Vagina (tissue), 2 donors: ENCODE measurements at regions not wholly inside any gene's neighbourhood (a gene's known extent, or its start where the extent isn't known, plus 50 kb on each side); places are given as distances from the start of the nearest gene placed in this dataset.

Experiments used
- DNase-seq, 2 donors: peaks; one replicate each; pipeline ENCODE4 v3.0.0-alpha.2; 2017; ENCODE audit errors: extremely low spot score in 2 of 2
- H3K27ac ChIP-seq: fragments of 200-600 bp; sonication (generic); one replicate; pipeline ENCODE4 v1.5.1; 2019
- H3K27me3 ChIP-seq: fragments of 200-600 bp; sonication (generic); one replicate; pipeline ENCODE4 v1.5.1; 2019
- H3K36me3 ChIP-seq, 2 donors: fragments of 200-600 bp; sonication (generic); one replicate each; pipeline ENCODE4 v1.5.1; 2017 to 2019
- H3K4me1 ChIP-seq: fragments of 200-600 bp; sonication (generic); one replicate; pipeline ENCODE4 v1.5.1; 2019
- H3K4me3 ChIP-seq, 2 donors: fragments of 200-600 bp; sonication (generic); 1 replicate in 1 of 2; 2 replicates in 1 of 2; pipeline ENCODE4 v1.5.1; 2016 to 2019
- H3K9me3 ChIP-seq: fragments of 200-600 bp; sonication (generic); one replicate; pipeline ENCODE4 v1.5.1; 2019
- CTCF ChIP-seq, 3 experiments: fragments of 450-650 bp in 2 of 3; fragments of 200-600 bp in 1 of 3; sonication (generic) in 1 of 3; IDR thresholded peaks; one replicate each; pipeline ENCODE4 v1.5.1; 2017 to 2019; ENCODE audit warnings: antibody characterized with exemption in 3 of 3, mild to moderate bottlenecking in 2 of 3, moderate library complexity in 2 of 3
- POLR2A ChIP-seq, 2 donors: fragments of 450-650 bp; IDR thresholded peaks; one replicate each; pipeline ENCODE4 v1.6.1; 2017; ENCODE audit warnings: antibody characterized with exemption in 2 of 2, mild to moderate bottlenecking in 2 of 2, moderate library complexity in 2 of 2
- POLR2AphosphoS5 ChIP-seq, 2 donors: sonication (generic); formaldehyde crosslinking; IDR thresholded peaks; one replicate each; pipeline ENCODE4 v1.9.0; 2017; ENCODE audit warnings: antibody characterized with exemption in 2 of 2, mild to moderate bottlenecking in 2 of 2, low read depth in 1 of 2; ENCODE audit not compliant: insufficient read depth in 1 of 2
- intact Hi-C: fragments of 100-400 bp; cut with DNase I; formaldehyde crosslinking; loops from one replicate; pipeline ENCODE4 v1.15.1; 2023

GRCh38 chr12:78641837-78642423 lies 222.6 kb upstream of the SYT1 start:
- DNase-seq, result no peak
- intact Hi-C loops, result no loop called here
- no peaks in the 10 kb centered on the region for H3K4me1 ChIP-seq
- H3K9me3 ChIP-seq, result no peaks in the 10 kb centered on the region
- no peak overlapping the region for H3K27ac ChIP-seq
- no peak for TF ChIP-seq POLR2AphosphoS5 (IDR thresholded peaks at IDR 0.05; ENCODE audit: insufficient read depth in 1 of 2, low read depth in 1 of 2)
- no peak for TF ChIP-seq POLR2A (IDR thresholded peaks at IDR 0.05)
- no peak for TF ChIP-seq CTCF (IDR thresholded peaks at IDR 0.05)
- no peak overlapping the region for H3K4me3 ChIP-seq
- H3K27me3 ChIP-seq, result no peaks in the 10 kb centered on the region
- H3K36me3 ChIP-seq, result no peaks in the 10 kb centered on the region

GRCh38 chr12:78645956-78646355 lies 218.6 kb upstream of the SYT1 start:
- intact Hi-C loops, result no loop called here

GRCh38 chr12:78651755-78652154 lies 212.8 kb upstream of the SYT1 start:
- Histone ChIP-seq H3K4me3 (no peak overlapping the region), H3K9me3 (no peaks in the 10 kb centered on the region), H3K36me3 (no peaks in the 10 kb centered on the region), H3K27me3 (no peaks in the 10 kb centered on the region), H3K4me1 (no peaks in the 10 kb centered on the region), H3K27ac (no peak overlapping the region)
- DNase-seq, result no peak
- intact Hi-C loops, result no loop called here
- TF ChIP-seq CTCF (IDR thresholded peaks at IDR 0.05) (no peak), POLR2AphosphoS5 (IDR thresholded peaks at IDR 0.05; ENCODE audit: insufficient read depth in 1 of 2, low read depth in 1 of 2) (no peak), POLR2A (IDR thresholded peaks at IDR 0.05) (no peak)

More at GRCh38 chr12:78645956-78646355, 218.6 kb upstream of the SYT1 start:
- Histone ChIP-seq H3K27ac (no peak overlapping the region), H3K9me3 (no peaks in the 10 kb centered on the region), H3K36me3 (no peaks in the 10 kb centered on the region), H3K4me3 (no peak overlapping the region), H3K4me1 (no peaks in the 10 kb centered on the region), H3K27me3 (no peaks in the 10 kb centered on the region)
- TF ChIP-seq POLR2A (IDR thresholded peaks at IDR 0.05) (no peak), POLR2AphosphoS5 (IDR thresholded peaks at IDR 0.05; ENCODE audit: insufficient read depth in 1 of 2, low read depth in 1 of 2) (no peak), CTCF (IDR thresholded peaks at IDR 0.05) (no peak)
- no peak for DNase-seq

- intact Hi-C loops, result no loop called here
- no peaks in the 10 kb centered on the region for H3K4me1 ChIP-seq
- TF ChIP-seq POLR2A (IDR thresholded peaks at IDR 0.05) (no peak), POLR2AphosphoS5 (IDR thresholded peaks at IDR 0.05; ENCODE audit: insufficient read depth in 1 of 2, low read depth in 1 of 2) (no peak), CTCF (IDR thresholded peaks at IDR 0.05) (no peak)
Measured at GRCh38 chr12:78666584-78666983, 198.0 kb upstream of the SYT1 start.

GRCh38 chr12:78671295-78671694 lies 193.3 kb upstream of the SYT1 start:
- Histone ChIP-seq H3K4me3 (no peak overlapping the region), H3K36me3 (no peaks in the 10 kb centered on the region), H3K27me3 (no peaks in the 10 kb centered on the region), H3K4me1 (no peaks in the 10 kb centered on the region), H3K27ac (no peak overlapping the region), H3K9me3 (no peaks in the 10 kb centered on the region)
- no peak for DNase-seq
- no peak for TF ChIP-seq CTCF (IDR thresholded peaks at IDR 0.05)
- no peak for TF ChIP-seq POLR2A (IDR thresholded peaks at IDR 0.05)
- TF ChIP-seq POLR2AphosphoS5 (IDR thresholded peaks at IDR 0.05; ENCODE audit: insufficient read depth in 1 of 2, low read depth in 1 of 2), result no peak
- intact Hi-C loops, result no loop called here

More at GRCh38 chr12:78666584-78666983, 198.0 kb upstream of the SYT1 start:
- Histone ChIP-seq H3K4me3 (no peak overlapping the region), H3K36me3 (no peaks in the 10 kb centered on the region), H3K27ac (no peak overlapping the region), H3K9me3 (no peaks in the 10 kb centered on the region), H3K27me3 (no peaks in the 10 kb centered on the region)
- no peak for DNase-seq
